SK-N-SH (cell line): ENCODE measurements at regions not wholly inside any gene's neighbourhood (a gene's known extent, or its start where the extent isn't known, plus 50 kb on each side); places are given as distances from the start of the nearest gene placed in this dataset.

Experiments used
- CTCF ChIA-PET: fragments of 300-600, 350-600 bp; formaldehyde crosslinking; extraction: SDS; loops from one replicate; lab custom pipeline; 2021; lab: Yijun Ruan, JAX
- POLR2A ChIA-PET: fragments of 350-600 bp; sonication (Branson Sonifier 250); formaldehyde crosslinking; extraction: SDS; loops from one replicate; lab custom pipeline; 2020; ENCODE audit warnings: antibody characterized with exemption, inconsistent platforms; lab: Yijun Ruan, JAX
- DNase-seq: peaks from one replicate; pipeline ENCODE4 v3.0.0; 2012
- H2AFZ ChIP-seq: fragments of 200-600 bp; sonication (generic); 2 replicates; pipeline ENCODE4 v1.8.1; 2016; ENCODE audit warnings: antibody characterized with exemption, mild to moderate bottlenecking, low read depth
- H3F3A ChIP-seq: fragments of 200-600 bp; sonication (generic); replicated peaks from 2 replicates; pipeline ENCODE3; 2016; ENCODE audit warnings: antibody characterized with exemption, mild to moderate bottlenecking; ENCODE audit not compliant: insufficient read depth
- H3K27ac ChIP-seq, 2 experiments: fragments of 200-500 bp in 1 of 2; fragments of 200-600 bp in 1 of 2; sonication (Bioruptor generic) in 1 of 2; sonication (generic), shearing (Covaris generic) in 1 of 2; 2 replicates each; pipeline versions ENCODE4 v1.5.1 to v1.6.1; 2014 to 2016; ENCODE audit warnings: low read depth in 2 of 2, inconsistent platforms in 1 of 2, low read length in 1 of 2, mild to moderate bottlenecking in 1 of 2, mixed read lengths in 1 of 2
- H3K27me3 ChIP-seq: fragments of 200-600 bp; sonication (generic), shearing (Covaris generic); 2 replicates; pipeline ENCODE4 v1.6.1; 2016; ENCODE audit warnings: mixed run types; ENCODE audit not compliant: insufficient read depth
- H3K36me3 ChIP-seq, 2 experiments: fragments of 200-500 bp in 1 of 2; fragments of 200-600 bp in 1 of 2; sonication (Bioruptor generic) in 1 of 2; sonication (generic) in 1 of 2; replicated peaks in 1 of 2; 2 replicates each; pipeline versions ENCODE3 to v1.5.1; 2014 to 2016; ENCODE audit warnings: low read length in 1 of 2, mild to moderate bottlenecking in 1 of 2; ENCODE audit not compliant: insufficient read depth in 2 of 2, control insufficient read depth in 1 of 2
- H3K4me1 ChIP-seq, 2 experiments: fragments of 200-500 bp in 1 of 2; fragments of 200-600 bp in 1 of 2; sonication (Bioruptor generic) in 1 of 2; sonication (generic), shearing (Covaris generic) in 1 of 2; 2 replicates each; pipeline versions ENCODE4 v1.5.1 to v1.6.1; 2014 to 2016; ENCODE audit warnings: low read depth in 1 of 2, low read length in 1 of 2, mixed run types in 1 of 2; ENCODE audit not compliant: insufficient read depth in 2 of 2, control insufficient read depth in 1 of 2
- H3K4me2 ChIP-seq: fragments of 200-600 bp; sonication (generic), shearing (Covaris generic); 2 replicates; pipeline ENCODE4 v1.6.1; 2017; ENCODE audit warnings: mixed run types
- H3K4me3 ChIP-seq, 2 experiments: fragments of 200-500 bp in 1 of 2; fragments of 200-600 bp in 1 of 2; sonication (Bioruptor generic) in 1 of 2; sonication (generic), shearing (Covaris generic) in 1 of 2; 2 replicates each; pipeline versions ENCODE4 v1.5.1 to v1.8.1; 2014 to 2016; ENCODE audit warnings: low read depth in 2 of 2, inconsistent platforms in 1 of 2, low read length in 1 of 2, mild to moderate bottlenecking in 1 of 2, mixed read lengths in 1 of 2, moderate library complexity in 1 of 2
- H3K79me2 ChIP-seq: fragments of 200-600 bp; sonication (generic); 2 replicates; pipeline ENCODE4 v1.8.1; 2017; ENCODE audit warnings: mild to moderate bottlenecking; ENCODE audit not compliant: insufficient read depth
- H3K9ac ChIP-seq: fragments of 200-600 bp; sonication (generic); 2 replicates; pipeline ENCODE4 v1.6.1; 2017; ENCODE audit warnings: mixed run types
- H3K9me2 ChIP-seq: fragments of 200-600 bp; sonication (generic); 2 replicates; pipeline ENCODE4 v1.6.1; 2017; ENCODE audit warnings: mixed run types
- H3K9me3 ChIP-seq: fragments of 200-600 bp; sonication (generic); 2 replicates; pipeline ENCODE4 v1.6.1; 2017; ENCODE audit warnings: mixed run types, mild to moderate bottlenecking, moderate library complexity
- H4K20me1 ChIP-seq: fragments of 200-600 bp; sonication (generic); 2 replicates; pipeline ENCODE4 v1.6.1; 2017; ENCODE audit warnings: mild to moderate bottlenecking, mixed run types; ENCODE audit not compliant: insufficient read depth
- FOXM1 ChIP-seq: IDR thresholded peaks from 2 replicates; pipeline ENCODE4 v1.4.0; 2012; ENCODE audit warnings: low read depth, mild to moderate bottlenecking
- NRF1 ChIP-seq: IDR thresholded peaks from 2 replicates; pipeline ENCODE4 v1.6.1; 2012; ENCODE audit warnings: low read depth, mild to moderate bottlenecking, low read length
- POLR2AphosphoS5 ChIP-seq: IDR thresholded peaks from 2 replicates; pipeline ENCODE4 v1.6.1; 2012; ENCODE audit warnings: low read depth, low read length
- RCOR1 ChIP-seq: fragments of 150-350 bp; IDR thresholded peaks from 2 replicates; pipeline ENCODE4 v1.6.1; 2017; ENCODE audit warnings: antibody characterized with exemption, low read length
- RXRA ChIP-seq: IDR thresholded peaks from 2 replicates; pipeline ENCODE4 v1.4.0; 2012; ENCODE audit warnings: low read depth, mild to moderate bottlenecking, borderline replicate concordance
- YY1 ChIP-seq: IDR thresholded peaks from 2 replicates; pipeline ENCODE4 v1.4.0; 2012; ENCODE audit warnings: low read depth, mild to moderate bottlenecking
- WGBS: methylation state at CpG from one replicate; pipeline ENCODE4 v1.1.6; 2017; ENCODE audit warnings: low lambda C conversion rate; 5-methylcytosine and 5-hydroxymethylcytosine counted together
- TF ChIP-seq, protein P1 (sequence below): IDR thresholded peaks from 2 replicates; pipeline ENCODE4 v1.4.0; 2012; ENCODE audit warnings: low read depth, borderline replicate concordance
- TF ChIP-seq, protein P2 (sequence below): IDR thresholded peaks from 2 replicates; pipeline ENCODE4 v1.6.1; 2012; ENCODE audit warnings: mild to moderate bottlenecking, low read depth, low read length, moderate library complexity
- TF ChIP-seq, protein P3 (sequence below): fragments of 200-600 bp; sonication (generic); IDR thresholded peaks from 2 replicates; pipeline ENCODE4 v1.6.1; 2017; ENCODE audit warnings: antibody characterized with exemption, mild to moderate bottlenecking, moderate library complexity

DNA sequence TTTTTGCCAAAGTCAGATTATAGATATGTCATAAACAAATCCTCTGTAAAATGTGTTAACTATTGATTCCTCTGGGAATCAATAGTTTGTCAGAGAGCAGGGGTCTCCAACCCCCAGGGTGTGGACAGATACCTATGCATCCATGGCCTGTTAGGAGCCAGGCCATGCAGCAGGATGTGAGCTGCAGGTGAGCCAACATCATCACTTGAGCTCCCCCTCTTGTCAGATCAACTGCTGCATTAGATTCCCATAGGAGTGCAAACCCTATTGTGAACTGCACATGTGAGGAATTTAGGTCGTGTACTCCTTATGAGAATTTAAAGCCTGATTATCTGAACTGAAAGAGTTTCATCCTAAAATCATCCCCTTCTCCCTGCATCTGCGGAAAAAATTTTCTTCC is 1365.4 kb downstream of the ARAP2 start (continued):
- TF ChIP-seq, protein P1, sequence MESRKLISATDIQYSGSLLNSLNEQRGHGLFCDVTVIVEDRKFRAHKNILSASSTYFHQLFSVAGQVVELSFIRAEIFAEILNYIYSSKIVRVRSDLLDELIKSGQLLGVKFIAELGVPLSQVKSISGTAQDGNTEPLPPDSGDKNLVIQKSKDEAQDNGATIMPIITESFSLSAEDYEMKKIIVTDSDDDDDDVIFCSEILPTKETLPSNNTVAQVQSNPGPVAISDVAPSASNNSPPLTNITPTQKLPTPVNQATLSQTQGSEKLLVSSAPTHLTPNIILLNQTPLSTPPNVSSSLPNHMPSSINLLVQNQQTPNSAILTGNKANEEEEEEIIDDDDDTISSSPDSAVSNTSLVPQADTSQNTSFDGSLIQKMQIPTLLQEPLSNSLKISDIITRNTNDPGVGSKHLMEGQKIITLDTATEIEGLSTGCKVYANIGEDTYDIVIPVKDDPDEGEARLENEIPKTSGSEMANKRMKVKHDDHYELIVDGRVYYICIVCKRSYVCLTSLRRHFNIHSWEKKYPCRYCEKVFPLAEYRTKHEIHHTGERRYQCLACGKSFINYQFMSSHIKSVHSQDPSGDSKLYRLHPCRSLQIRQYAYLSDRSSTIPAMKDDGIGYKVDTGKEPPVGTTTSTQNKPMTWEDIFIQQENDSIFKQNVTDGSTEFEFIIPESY = no peak
- TF ChIP-seq POLR2AphosphoS5 (no peak), YY1 (no peak), RXRA (no peak), NRF1 (no peak), RCOR1 (no peak), FOXM1 (no peak)
- TF ChIP-seq, protein P2, sequence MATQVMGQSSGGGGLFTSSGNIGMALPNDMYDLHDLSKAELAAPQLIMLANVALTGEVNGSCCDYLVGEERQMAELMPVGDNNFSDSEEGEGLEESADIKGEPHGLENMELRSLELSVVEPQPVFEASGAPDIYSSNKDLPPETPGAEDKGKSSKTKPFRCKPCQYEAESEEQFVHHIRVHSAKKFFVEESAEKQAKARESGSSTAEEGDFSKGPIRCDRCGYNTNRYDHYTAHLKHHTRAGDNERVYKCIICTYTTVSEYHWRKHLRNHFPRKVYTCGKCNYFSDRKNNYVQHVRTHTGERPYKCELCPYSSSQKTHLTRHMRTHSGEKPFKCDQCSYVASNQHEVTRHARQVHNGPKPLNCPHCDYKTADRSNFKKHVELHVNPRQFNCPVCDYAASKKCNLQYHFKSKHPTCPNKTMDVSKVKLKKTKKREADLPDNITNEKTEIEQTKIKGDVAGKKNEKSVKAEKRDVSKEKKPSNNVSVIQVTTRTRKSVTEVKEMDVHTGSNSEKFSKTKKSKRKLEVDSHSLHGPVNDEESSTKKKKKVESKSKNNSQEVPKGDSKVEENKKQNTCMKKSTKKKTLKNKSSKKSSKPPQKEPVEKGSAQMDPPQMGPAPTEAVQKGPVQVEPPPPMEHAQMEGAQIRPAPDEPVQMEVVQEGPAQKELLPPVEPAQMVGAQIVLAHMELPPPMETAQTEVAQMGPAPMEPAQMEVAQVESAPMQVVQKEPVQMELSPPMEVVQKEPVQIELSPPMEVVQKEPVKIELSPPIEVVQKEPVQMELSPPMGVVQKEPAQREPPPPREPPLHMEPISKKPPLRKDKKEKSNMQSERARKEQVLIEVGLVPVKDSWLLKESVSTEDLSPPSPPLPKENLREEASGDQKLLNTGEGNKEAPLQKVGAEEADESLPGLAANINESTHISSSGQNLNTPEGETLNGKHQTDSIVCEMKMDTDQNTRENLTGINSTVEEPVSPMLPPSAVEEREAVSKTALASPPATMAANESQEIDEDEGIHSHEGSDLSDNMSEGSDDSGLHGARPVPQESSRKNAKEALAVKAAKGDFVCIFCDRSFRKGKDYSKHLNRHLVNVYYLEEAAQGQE = no peak

DNA sequence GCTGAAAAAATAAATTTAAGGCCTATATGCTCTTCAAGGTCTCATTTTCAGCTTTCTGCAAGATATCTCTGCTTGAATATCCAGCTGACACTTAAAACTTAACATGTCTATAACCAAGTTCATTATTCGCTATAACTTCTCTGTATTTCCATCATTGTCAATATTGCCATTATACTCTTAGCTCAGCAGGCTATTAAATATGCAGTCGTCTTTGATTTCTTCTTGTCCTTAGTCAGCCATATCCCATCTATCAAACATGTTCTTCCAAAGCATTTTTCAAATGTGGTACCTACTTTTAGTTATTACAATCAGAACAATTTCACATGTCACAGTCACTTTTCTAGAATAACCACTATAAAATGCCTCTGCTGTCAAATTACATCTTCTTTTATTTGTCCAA is 1364.1 kb downstream of the ARAP2 start:
- no peak overlapping the region for H2AFZ ChIP-seq
- ChIA-PET POLR2A (no interaction called here), CTCF (no interaction called here)
- H3K79me2 ChIP-seq = no peaks in the 10 kb centered on the region
- WGBS = 25% methylated on average over 2 of the region's 2 CpGs
- no peak overlapping the region for H3K9ac ChIP-seq
- no peaks in the 10 kb centered on the region for H3K4me1 ChIP-seq
- TF ChIP-seq, protein P3, sequence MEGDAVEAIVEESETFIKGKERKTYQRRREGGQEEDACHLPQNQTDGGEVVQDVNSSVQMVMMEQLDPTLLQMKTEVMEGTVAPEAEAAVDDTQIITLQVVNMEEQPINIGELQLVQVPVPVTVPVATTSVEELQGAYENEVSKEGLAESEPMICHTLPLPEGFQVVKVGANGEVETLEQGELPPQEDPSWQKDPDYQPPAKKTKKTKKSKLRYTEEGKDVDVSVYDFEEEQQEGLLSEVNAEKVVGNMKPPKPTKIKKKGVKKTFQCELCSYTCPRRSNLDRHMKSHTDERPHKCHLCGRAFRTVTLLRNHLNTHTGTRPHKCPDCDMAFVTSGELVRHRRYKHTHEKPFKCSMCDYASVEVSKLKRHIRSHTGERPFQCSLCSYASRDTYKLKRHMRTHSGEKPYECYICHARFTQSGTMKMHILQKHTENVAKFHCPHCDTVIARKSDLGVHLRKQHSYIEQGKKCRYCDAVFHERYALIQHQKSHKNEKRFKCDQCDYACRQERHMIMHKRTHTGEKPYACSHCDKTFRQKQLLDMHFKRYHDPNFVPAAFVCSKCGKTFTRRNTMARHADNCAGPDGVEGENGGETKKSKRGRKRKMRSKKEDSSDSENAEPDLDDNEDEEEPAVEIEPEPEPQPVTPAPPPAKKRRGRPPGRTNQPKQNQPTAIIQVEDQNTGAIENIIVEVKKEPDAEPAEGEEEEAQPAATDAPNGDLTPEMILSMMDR = no peak
- TF ChIP-seq, all 33 proteins: peak for 0
- no peak for DNase-seq
- Histone ChIP-seq H3K9me2 (0 out of 2 replicates have a peak, but pooled peaks cover 4% of the 10 kb centered on the region), H3K4me2 (no peak overlapping the region), H3K36me3 (no peaks in the 10 kb centered on the region), H3K9me3 (no peaks in the 10 kb centered on the region), H3K4me3 (no peak overlapping the region), H3K27ac (no peak overlapping the region), H3K27me3 (no peaks in the 10 kb centered on the region), H4K20me1 (no peaks in the 10 kb centered on the region), H3F3A (no peaks in the 10 kb centered on the region)
